H9 (cell line): ENCODE measurements at regions not wholly inside any gene's neighbourhood (a gene's known extent, or its start where the extent isn't known, plus 50 kb on each side); places are given as distances from the start of the nearest gene placed in this dataset.

Experiments
- DNase-seq: peaks from one replicate; pipeline ENCODE4 v3.0.0-alpha.2; 2017
- H2AFZ ChIP-seq: one replicate; pipeline ENCODE4 v1.6.1; 2013; ENCODE audit warnings: mild to moderate bottlenecking, low read length, control low read depth, moderate library complexity
- H2AK5ac ChIP-seq: 2 replicates; pipeline ENCODE4 v1.6.1; 2013; ENCODE audit warnings: low read length, control low read depth, mixed read lengths; ENCODE audit not compliant: insufficient read length
- H2BK120ac ChIP-seq: one replicate; pipeline ENCODE4 v1.6.1; 2013; ENCODE audit warnings: low read depth, mild to moderate bottlenecking, low read length, control low read depth, inconsistent platforms; ENCODE audit not compliant: poor library complexity, severe bottlenecking
- H2BK12ac ChIP-seq: 2 replicates; pipeline ENCODE4 v1.6.1; 2013; ENCODE audit warnings: low read length, control low read depth, mixed read lengths, low read depth; ENCODE audit not compliant: insufficient read length
- H2BK15ac ChIP-seq: 2 replicates; pipeline ENCODE4 v1.6.1; 2013; ENCODE audit warnings: low read depth, low read length, control low read depth
- H2BK20ac ChIP-seq: one replicate; pipeline ENCODE4 v1.6.1; 2013; ENCODE audit warnings: low read depth, mild to moderate bottlenecking, low read length, control low read depth, inconsistent platforms; ENCODE audit not compliant: poor library complexity, severe bottlenecking
- H2BK5ac ChIP-seq: 2 replicates; pipeline ENCODE4 v1.6.1; 2013; ENCODE audit warnings: low read length, control low read depth, mixed read lengths; ENCODE audit not compliant: insufficient read length
- H3K14ac ChIP-seq: 2 replicates; pipeline ENCODE4 v1.6.1; 2013; ENCODE audit warnings: low read length, control low read depth; ENCODE audit not compliant: insufficient read depth
- H3K18ac ChIP-seq: 2 replicates; pipeline ENCODE4 v1.6.1; 2013; ENCODE audit warnings: low read depth, mild to moderate bottlenecking, mixed read lengths, low read length, control low read depth; ENCODE audit not compliant: insufficient read length
- H3K23ac ChIP-seq: 2 replicates; pipeline ENCODE4 v1.6.1; 2013; ENCODE audit warnings: low read length, control low read depth, mixed read lengths, low read depth; ENCODE audit not compliant: insufficient read length
- H3K23me2 ChIP-seq: 2 replicates; pipeline ENCODE4 v1.6.1; 2013; ENCODE audit warnings: low read depth, mild to moderate bottlenecking, mixed read lengths, low read length, control low read depth; ENCODE audit not compliant: insufficient read length, poor library complexity, severe bottlenecking
- H3K27ac ChIP-seq: 2 replicates; pipeline ENCODE4 v1.5.1; 2013; ENCODE audit warnings: low read length, control low read depth, mixed read lengths, low read depth; ENCODE audit not compliant: insufficient read length
- H3K27me3 ChIP-seq: 2 replicates; pipeline ENCODE4 v1.6.1; 2013; ENCODE audit warnings: low read length, control low read depth, inconsistent platforms; ENCODE audit not compliant: insufficient read depth
- H3K4ac ChIP-seq: 2 replicates; pipeline ENCODE4 v1.6.1; 2013; ENCODE audit warnings: low read depth, mild to moderate bottlenecking, control low read depth, inconsistent platforms, low read length, moderate library complexity
- H3K4me1 ChIP-seq: 2 replicates; pipeline ENCODE4 v1.6.1; 2013; ENCODE audit warnings: low read length, control low read depth, inconsistent platforms; ENCODE audit not compliant: insufficient read depth
- H3K4me2 ChIP-seq: 2 replicates; pipeline ENCODE4 v1.6.1; 2013; ENCODE audit warnings: low read length, control low read depth, mixed read lengths; ENCODE audit not compliant: insufficient read length, insufficient read depth
- H3K56ac ChIP-seq: 2 replicates; pipeline ENCODE4 v1.6.1; 2013; ENCODE audit warnings: low read depth, mild to moderate bottlenecking, mixed read lengths, low read length, control low read depth; ENCODE audit not compliant: insufficient read length
- H3K79me1 ChIP-seq: 2 replicates; pipeline ENCODE4 v1.6.1; 2013; ENCODE audit warnings: low read depth, mild to moderate bottlenecking, moderate library complexity, low read length, control low read depth, inconsistent platforms; ENCODE audit not compliant: insufficient read depth, poor library complexity, severe bottlenecking
- H3K79me2 ChIP-seq: 2 replicates; pipeline ENCODE4 v1.6.1; 2013; ENCODE audit warnings: low read length, control low read depth, inconsistent platforms; ENCODE audit not compliant: insufficient read depth
- H3K9ac ChIP-seq: 2 replicates; pipeline ENCODE4 v1.6.1; 2013; ENCODE audit warnings: low read length, control low read depth, mixed read lengths; ENCODE audit not compliant: insufficient read length; ENCODE audit errors: extremely low read depth
- H3K9me3 ChIP-seq: one replicate; pipeline ENCODE4 v1.6.1; 2013; ENCODE audit warnings: low read depth, low read length, inconsistent platforms; ENCODE audit not compliant: control insufficient read depth
- H3T11ph ChIP-seq: one replicate; pipeline ENCODE4 v1.6.1; 2013; ENCODE audit warnings: mild to moderate bottlenecking, low read length, control low read depth, inconsistent platforms
- H4K20me1 ChIP-seq: one replicate; pipeline ENCODE4 v1.6.1; 2013; ENCODE audit not compliant: control insufficient read depth, insufficient read length, insufficient read depth
- H4K5ac ChIP-seq: 2 replicates; pipeline ENCODE4 v1.6.1; 2013; ENCODE audit warnings: low read depth, mild to moderate bottlenecking, mixed read lengths, low read length, control low read depth; ENCODE audit not compliant: insufficient read length
- H4K8ac ChIP-seq: replicated peaks from 2 replicates; pipeline ENCODE4 v1.6.1; 2013; ENCODE audit warnings: low read length, control low read depth, mixed read lengths, low read depth; ENCODE audit not compliant: insufficient read length
- H4K91ac ChIP-seq: 2 replicates; pipeline ENCODE4 v1.6.1; 2013; ENCODE audit warnings: low read depth, mild to moderate bottlenecking, moderate library complexity, mixed read lengths, low read length, control low read depth; ENCODE audit not compliant: insufficient read length
- H3K27ac Mint-ChIP-seq, 3 experiments: 2 replicates in 2 of 3; 3 replicates in 1 of 3; pipeline ENCODE4 v1.8.0; 2020 to 2021; ENCODE audit warnings: mixed read lengths in 3 of 3, mild to moderate bottlenecking in 1 of 3, moderate library complexity in 1 of 3
- H3K27me3 Mint-ChIP-seq: 2 replicates; pipeline ENCODE4 v1.8.0; 2021; ENCODE audit warnings: low read depth, mild to moderate bottlenecking, moderate library complexity, mixed read lengths
- H3K36me3 Mint-ChIP-seq, 3 experiments: 2 replicates in 2 of 3; 3 replicates in 1 of 3; pipeline ENCODE4 v1.8.0; 2020 to 2021; ENCODE audit warnings: low read depth in 3 of 3, mixed read lengths in 3 of 3; ENCODE audit not compliant: insufficient read depth in 1 of 3
- H3K4me1 Mint-ChIP-seq, 2 experiments: 2 replicates each; pipeline ENCODE4 v1.8.0; 2020; ENCODE audit warnings: mixed read lengths in 2 of 2
- H3K4me3 Mint-ChIP-seq, 2 experiments: 2 replicates in 1 of 2; 3 replicates in 1 of 2; pipeline ENCODE4 v1.8.0; 2020 to 2021; ENCODE audit warnings: mild to moderate bottlenecking in 2 of 2, mixed read lengths in 2 of 2, moderate library complexity in 1 of 2
- H3K9me3 Mint-ChIP-seq, 2 experiments: 2 replicates in 1 of 2; 3 replicates in 1 of 2; pipeline ENCODE4 v1.8.0; 2020; ENCODE audit warnings: mild to moderate bottlenecking in 2 of 2, mixed read lengths in 2 of 2, moderate library complexity in 1 of 2
- WGBS: extraction: QIAGEN DNeasy Blood & Tissue Kit; methylation state at CpG from one replicate; pipeline ENCODE4 v1.1.7; 2013; ENCODE audit warnings: missing lambda C conversion rate, low lambda C conversion rate, mixed read lengths; ENCODE audit not compliant: insufficient read length; ENCODE audit errors: extremely low coverage; 5-methylcytosine and 5-hydroxymethylcytosine counted together
- TF ChIP-seq, protein P1 (sequence below): fragments of 200-600 bp; sonication (generic); conservative IDR thresholded peaks from 3 replicates; pipeline ENCODE4 v1.8.0; 2021; ENCODE audit warnings: antibody characterized with exemption, mild to moderate bottlenecking

DNA sequence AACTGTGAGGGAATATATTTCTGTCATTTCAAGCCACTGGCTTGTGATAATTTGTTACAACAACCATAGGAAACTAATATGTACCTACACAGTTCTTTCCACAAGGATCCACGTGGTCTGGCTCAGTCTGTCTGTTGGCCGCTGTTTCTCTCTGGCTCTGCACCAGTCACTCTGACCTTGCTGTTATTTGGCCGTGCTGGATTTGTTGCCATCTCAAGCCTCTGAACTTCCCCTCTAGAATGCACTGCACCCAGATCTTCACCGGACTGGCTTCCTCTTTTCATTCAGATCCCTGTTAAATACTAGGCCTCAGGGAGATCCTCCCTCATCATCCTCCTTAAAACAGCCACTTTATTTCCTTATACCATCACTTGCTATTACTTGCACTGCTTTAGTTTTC, 446.8 kb downstream of the TFAP2B start:
- no peak for DNase-seq
- no peak overlapping the region for H4K91ac ChIP-seq
- no peak overlapping the region for H4K5ac ChIP-seq
- no peak overlapping the region for H3K56ac ChIP-seq
- H3K27me3 ChIP-seq: no peaks in the 10 kb centered on the region
- TF ChIP-seq, protein P1, sequence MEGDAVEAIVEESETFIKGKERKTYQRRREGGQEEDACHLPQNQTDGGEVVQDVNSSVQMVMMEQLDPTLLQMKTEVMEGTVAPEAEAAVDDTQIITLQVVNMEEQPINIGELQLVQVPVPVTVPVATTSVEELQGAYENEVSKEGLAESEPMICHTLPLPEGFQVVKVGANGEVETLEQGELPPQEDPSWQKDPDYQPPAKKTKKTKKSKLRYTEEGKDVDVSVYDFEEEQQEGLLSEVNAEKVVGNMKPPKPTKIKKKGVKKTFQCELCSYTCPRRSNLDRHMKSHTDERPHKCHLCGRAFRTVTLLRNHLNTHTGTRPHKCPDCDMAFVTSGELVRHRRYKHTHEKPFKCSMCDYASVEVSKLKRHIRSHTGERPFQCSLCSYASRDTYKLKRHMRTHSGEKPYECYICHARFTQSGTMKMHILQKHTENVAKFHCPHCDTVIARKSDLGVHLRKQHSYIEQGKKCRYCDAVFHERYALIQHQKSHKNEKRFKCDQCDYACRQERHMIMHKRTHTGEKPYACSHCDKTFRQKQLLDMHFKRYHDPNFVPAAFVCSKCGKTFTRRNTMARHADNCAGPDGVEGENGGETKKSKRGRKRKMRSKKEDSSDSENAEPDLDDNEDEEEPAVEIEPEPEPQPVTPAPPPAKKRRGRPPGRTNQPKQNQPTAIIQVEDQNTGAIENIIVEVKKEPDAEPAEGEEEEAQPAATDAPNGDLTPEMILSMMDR: no peak
- H2BK12ac ChIP-seq: no peak overlapping the region
- Mint-ChIP-seq H3K27ac (no peak overlapping the region), H3K4me1 (peaks cover 6 to 9% of the 10 kb centered on the region in 2 experiments), H3K36me3 (no peaks in the 10 kb centered on the region), H3K4me3 (no peak overlapping the region), H3K27me3 (no peaks in the 10 kb centered on the region; the same call in 1 of the 2 replicates), H3K9me3 (no peaks in the 10 kb centered on the region)
- no peak overlapping the region for H3K4me2 ChIP-seq
- H3K9ac ChIP-seq: no peak overlapping the region
- H2BK5ac ChIP-seq: no peak overlapping the region
- H4K8ac ChIP-seq: no peak overlapping the region
- no peak overlapping the region for H2AK5ac ChIP-seq
- no peak overlapping the region for H3K14ac ChIP-seq
- no peak overlapping the region for H2BK15ac ChIP-seq
- H2BK120ac ChIP-seq: no peak overlapping the region
- no peak overlapping the region for H3K27ac ChIP-seq
- no peak overlapping the region for H3T11ph ChIP-seq
- no peak overlapping the region for H2AFZ ChIP-seq
- no peaks in the 10 kb centered on the region for H3K4me1 ChIP-seq
- H3K79me1 ChIP-seq: no peaks in the 10 kb centered on the region
- no peaks in the 10 kb centered on the region for H3K23me2 ChIP-seq
- H3K79me2 ChIP-seq: no peaks in the 10 kb centered on the region
- no peak overlapping the region for H3K4ac ChIP-seq
- H2BK20ac ChIP-seq: no peak overlapping the region
- H4K20me1 ChIP-seq: no peaks in the 10 kb centered on the region
- H3K9me3 ChIP-seq: no peaks in the 10 kb centered on the region
- no peak overlapping the region for H3K18ac ChIP-seq
- WGBS: no CpG with 5 or more reads among the region's 4 CpGs
- H3K23ac ChIP-seq: no peak overlapping the region
